ENCODE measurements at regions not wholly inside any gene's neighbourhood (a gene's known extent, or its start where the extent isn't known, plus 50 kb on each side); places are given as distances from the start of the nearest gene placed in this dataset.

GRCh38 chr14:46139649-46140048, 511.9 kb downstream of the RPL10L start:
- H3K27me3 ChIP-seq (ENCODE audit: insufficient read depth, low read length): no peaks in the 10 kb centered on the region
- DNase-seq (ENCODE audit: low read depth, low spot score): no peak
- H3K9ac ChIP-seq (ENCODE audit: low read length): no peak overlapping the region
- H3K27ac ChIP-seq (ENCODE audit: low read depth, low read length): no peak overlapping the region
- no peaks in the 10 kb centered on the region for H3K9me3 ChIP-seq (ENCODE audit: control insufficient read depth in 1 of 2, insufficient read depth in 1 of 2, low read depth in 1 of 2, low read length in 2 of 2)
- H2AFZ ChIP-seq (ENCODE audit: low read depth, low read length, poor library complexity, severe bottlenecking): no peak overlapping the region
- H3K36me3 ChIP-seq (ENCODE audit: control insufficient read depth in 1 of 2, insufficient read depth in 2 of 2, low read length in 2 of 2): no peaks in the 10 kb centered on the region
- H3K4me3 ChIP-seq (replicated peaks in 1 of 2; ENCODE audit: low read depth in 1 of 2, low read length in 2 of 2): no peak overlapping the region
- H4K20me1 ChIP-seq (ENCODE audit: insufficient read depth): no peaks in the 10 kb centered on the region
- no peaks in the 10 kb centered on the region for H3K79me2 ChIP-seq (ENCODE audit: insufficient read depth, low read length)
- CTCF ChIA-PET: no interaction called here
- intact Hi-C loops (cut with micrococcal nuclease): no loop called here
- no peak overlapping the region for H3K4me2 ChIP-seq (ENCODE audit: low read length)
- no peaks in the 10 kb centered on the region for H3K9me2 ChIP-seq (ENCODE audit: insufficient read depth)
- POLR2A ChIA-PET: no interaction called here
- ATAC-seq: no peak
- no TSS peak for BruUV-seq (replicated peaks)
- no peaks in the 10 kb centered on the region for H3K4me1 ChIP-seq (ENCODE audit: control insufficient read depth in 1 of 2, insufficient read depth in 2 of 2, low read length in 2 of 2)
- no peak for TF ChIP-seq ZNF274 (IDR thresholded peaks at IDR 0.05; ENCODE audit: low read depth, low read length)
- no peak for TF ChIP-seq EZH2phosphoT487 (IDR thresholded peaks at IDR 0.05; ENCODE audit: borderline replicate concordance)
- no peak for TF ChIP-seq RAD21 (IDR thresholded peaks at IDR 0.05; ENCODE audit: low read depth)
- no peak for TF ChIP-seq FOSL1 (IDR thresholded peaks at IDR 0.05; ENCODE audit: low read depth)
- TF ChIP-seq POLR2A (IDR thresholded peaks at IDR 0.05; ENCODE audit: borderline replicate concordance, extremely low read depth, insufficient read depth, insufficient read length): no peak
- TF ChIP-seq SIN3A (IDR thresholded peaks at IDR 0.05; ENCODE audit: low read depth): no peak
- TF ChIP-seq MAX (IDR thresholded peaks at IDR 0.05): no peak
- TF ChIP-seq ELF1 (IDR thresholded peaks at IDR 0.05; ENCODE audit: borderline replicate concordance, low read depth): no peak
- no peak for TF ChIP-seq EZH2 (IDR thresholded peaks at IDR 0.05)
- TF ChIP-seq JUND (IDR thresholded peaks at IDR 0.05): no peak
- TF ChIP-seq CBX3 (IDR thresholded peaks at IDR 0.05; ENCODE audit: low read depth): no peak
- TF ChIP-seq ZFX (IDR thresholded peaks at IDR 0.05): no peak
- no peak for TF ChIP-seq CEBPB (IDR thresholded peaks at IDR 0.05; ENCODE audit: low read depth)
- no peak for TF ChIP-seq POLR2AphosphoS5 (IDR thresholded peaks at IDR 0.05; ENCODE audit: low read depth, low read length)
- TF ChIP-seq, protein P1, sequence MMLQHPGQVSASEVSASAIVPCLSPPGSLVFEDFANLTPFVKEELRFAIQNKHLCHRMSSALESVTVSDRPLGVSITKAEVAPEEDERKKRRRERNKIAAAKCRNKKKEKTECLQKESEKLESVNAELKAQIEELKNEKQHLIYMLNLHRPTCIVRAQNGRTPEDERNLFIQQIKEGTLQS (IDR thresholded peaks at IDR 0.05): no peak
- TF ChIP-seq ZBTB33 (IDR thresholded peaks at IDR 0.05; ENCODE audit: extremely low read depth, insufficient replicate concordance, low read length): no peak
- TF ChIP-seq, protein P2, sequence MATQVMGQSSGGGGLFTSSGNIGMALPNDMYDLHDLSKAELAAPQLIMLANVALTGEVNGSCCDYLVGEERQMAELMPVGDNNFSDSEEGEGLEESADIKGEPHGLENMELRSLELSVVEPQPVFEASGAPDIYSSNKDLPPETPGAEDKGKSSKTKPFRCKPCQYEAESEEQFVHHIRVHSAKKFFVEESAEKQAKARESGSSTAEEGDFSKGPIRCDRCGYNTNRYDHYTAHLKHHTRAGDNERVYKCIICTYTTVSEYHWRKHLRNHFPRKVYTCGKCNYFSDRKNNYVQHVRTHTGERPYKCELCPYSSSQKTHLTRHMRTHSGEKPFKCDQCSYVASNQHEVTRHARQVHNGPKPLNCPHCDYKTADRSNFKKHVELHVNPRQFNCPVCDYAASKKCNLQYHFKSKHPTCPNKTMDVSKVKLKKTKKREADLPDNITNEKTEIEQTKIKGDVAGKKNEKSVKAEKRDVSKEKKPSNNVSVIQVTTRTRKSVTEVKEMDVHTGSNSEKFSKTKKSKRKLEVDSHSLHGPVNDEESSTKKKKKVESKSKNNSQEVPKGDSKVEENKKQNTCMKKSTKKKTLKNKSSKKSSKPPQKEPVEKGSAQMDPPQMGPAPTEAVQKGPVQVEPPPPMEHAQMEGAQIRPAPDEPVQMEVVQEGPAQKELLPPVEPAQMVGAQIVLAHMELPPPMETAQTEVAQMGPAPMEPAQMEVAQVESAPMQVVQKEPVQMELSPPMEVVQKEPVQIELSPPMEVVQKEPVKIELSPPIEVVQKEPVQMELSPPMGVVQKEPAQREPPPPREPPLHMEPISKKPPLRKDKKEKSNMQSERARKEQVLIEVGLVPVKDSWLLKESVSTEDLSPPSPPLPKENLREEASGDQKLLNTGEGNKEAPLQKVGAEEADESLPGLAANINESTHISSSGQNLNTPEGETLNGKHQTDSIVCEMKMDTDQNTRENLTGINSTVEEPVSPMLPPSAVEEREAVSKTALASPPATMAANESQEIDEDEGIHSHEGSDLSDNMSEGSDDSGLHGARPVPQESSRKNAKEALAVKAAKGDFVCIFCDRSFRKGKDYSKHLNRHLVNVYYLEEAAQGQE (IDR thresholded peaks at IDR 0.05; ENCODE audit: low read depth): no peak
- RAD21 ChIA-PET (ENCODE audit: low non-redundant PET in 1 of 2, low total read pairs in 2 of 2, uncharacterized antibody in 2 of 2, unreplicated experiment in 2 of 2): no interaction called here
